ENCODE measurements at regions not wholly inside any gene's neighbourhood (a gene's known extent, or its start where the extent isn't known, plus 50 kb on each side); places are given as distances from the start of the nearest gene placed in this dataset.

DNA sequence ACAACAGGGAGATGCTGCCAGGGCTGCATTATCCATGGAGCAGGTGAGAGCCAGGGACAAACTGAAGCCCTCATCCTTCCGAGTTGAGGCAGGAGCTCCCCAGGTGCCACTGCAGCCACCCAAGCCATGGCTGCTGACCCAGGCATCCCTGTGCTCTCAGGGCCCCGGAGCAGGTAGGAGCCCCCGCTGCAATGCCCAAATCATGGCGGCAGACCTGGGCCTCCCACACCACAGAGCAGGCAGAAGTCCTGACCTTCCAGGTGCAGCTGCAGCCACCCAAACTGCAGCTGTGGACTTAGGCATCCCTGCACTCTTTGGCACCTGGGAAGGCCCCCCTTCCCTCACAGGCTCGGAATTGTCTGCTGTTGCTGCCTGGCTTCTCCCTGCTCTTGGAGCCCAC lies 443.6 kb downstream of the ARAP2 start:
- TF ChIP-seq, protein P1, sequence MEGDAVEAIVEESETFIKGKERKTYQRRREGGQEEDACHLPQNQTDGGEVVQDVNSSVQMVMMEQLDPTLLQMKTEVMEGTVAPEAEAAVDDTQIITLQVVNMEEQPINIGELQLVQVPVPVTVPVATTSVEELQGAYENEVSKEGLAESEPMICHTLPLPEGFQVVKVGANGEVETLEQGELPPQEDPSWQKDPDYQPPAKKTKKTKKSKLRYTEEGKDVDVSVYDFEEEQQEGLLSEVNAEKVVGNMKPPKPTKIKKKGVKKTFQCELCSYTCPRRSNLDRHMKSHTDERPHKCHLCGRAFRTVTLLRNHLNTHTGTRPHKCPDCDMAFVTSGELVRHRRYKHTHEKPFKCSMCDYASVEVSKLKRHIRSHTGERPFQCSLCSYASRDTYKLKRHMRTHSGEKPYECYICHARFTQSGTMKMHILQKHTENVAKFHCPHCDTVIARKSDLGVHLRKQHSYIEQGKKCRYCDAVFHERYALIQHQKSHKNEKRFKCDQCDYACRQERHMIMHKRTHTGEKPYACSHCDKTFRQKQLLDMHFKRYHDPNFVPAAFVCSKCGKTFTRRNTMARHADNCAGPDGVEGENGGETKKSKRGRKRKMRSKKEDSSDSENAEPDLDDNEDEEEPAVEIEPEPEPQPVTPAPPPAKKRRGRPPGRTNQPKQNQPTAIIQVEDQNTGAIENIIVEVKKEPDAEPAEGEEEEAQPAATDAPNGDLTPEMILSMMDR (IDR thresholded peaks at IDR 0.05; ENCODE audit: borderline replicate concordance, insufficient read depth, low read depth, low read length), result no peak
- H3K4me3 ChIP-seq (ENCODE audit: low read depth, low read length), result no peak overlapping the region

DNA sequence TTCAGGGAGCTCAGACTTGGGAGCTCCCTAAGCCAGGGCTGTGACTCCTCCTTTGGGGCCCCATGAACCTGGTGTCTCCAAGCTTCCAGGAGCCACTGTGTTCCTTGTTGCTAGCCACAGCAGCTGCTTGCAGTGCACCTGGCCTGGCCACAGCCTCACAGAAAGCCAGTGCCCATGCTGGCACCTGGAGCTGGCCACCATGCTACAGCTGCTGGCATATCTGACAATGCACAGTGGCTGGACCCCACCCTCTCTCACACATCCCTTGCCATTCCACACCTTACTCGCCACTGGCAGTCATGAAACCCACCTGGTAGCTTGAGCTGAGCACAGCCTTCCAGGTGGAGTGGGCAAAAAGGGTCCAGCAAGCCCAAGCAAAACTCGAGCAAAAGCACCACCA lies 441.7 kb downstream of the ARAP2 start:
- no peak overlapping the region for H3K4me3 ChIP-seq (ENCODE audit: low read depth, low read length)
- TF ChIP-seq, protein P1 (IDR thresholded peaks at IDR 0.05; ENCODE audit: borderline replicate concordance, insufficient read depth, low read depth, low read length), result no peak

DNA sequence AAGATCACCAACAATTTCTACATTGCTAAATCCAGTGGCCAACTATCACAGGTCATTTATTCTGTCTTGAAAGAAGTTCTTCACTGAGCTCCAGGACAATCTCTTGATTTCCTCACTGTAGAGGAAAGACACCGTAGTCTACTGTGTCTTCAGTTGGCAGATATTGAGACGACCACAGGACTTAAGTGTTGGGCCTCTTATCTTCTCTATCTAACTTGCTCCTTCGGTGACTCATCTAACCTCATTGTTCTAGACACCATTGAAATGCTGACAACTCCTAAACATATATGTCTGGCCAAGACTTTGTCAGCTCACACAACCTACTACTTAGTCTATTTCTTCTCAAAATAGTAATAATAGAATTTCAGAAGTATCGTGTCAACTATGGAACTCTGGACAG lies 425.8 kb downstream of the ARAP2 start:
- H3K4me3 ChIP-seq (ENCODE audit: low read depth, low read length), result no peak overlapping the region
- TF ChIP-seq, protein P1 (IDR thresholded peaks at IDR 0.05; ENCODE audit: borderline replicate concordance, insufficient read depth, low read depth, low read length), result no peak

DNA sequence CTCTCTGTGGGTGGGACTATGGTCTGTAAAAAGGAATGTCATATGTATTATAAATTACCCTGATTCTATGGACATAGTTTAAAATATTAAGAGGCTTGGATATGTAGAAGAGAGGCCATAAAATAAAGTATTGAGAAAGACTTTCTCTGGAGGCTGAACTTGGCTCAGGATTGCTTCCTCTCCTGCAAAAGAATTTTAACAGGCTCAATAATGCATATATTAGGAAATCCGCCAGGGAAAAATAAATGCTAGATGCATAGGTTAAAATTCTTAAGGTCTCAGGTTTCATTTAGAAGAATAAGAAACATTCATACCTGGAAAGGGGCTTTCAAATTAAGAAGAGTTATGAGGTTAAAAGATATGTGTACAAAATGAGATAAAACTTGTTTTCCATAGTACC lies 424.3 kb downstream of the ARAP2 start:
- TF ChIP-seq, protein P1 (IDR thresholded peaks at IDR 0.05; ENCODE audit: borderline replicate concordance, insufficient read depth, low read depth, low read length), result no peak
- no peak overlapping the region for H3K4me3 ChIP-seq (ENCODE audit: low read depth, low read length)

DNA sequence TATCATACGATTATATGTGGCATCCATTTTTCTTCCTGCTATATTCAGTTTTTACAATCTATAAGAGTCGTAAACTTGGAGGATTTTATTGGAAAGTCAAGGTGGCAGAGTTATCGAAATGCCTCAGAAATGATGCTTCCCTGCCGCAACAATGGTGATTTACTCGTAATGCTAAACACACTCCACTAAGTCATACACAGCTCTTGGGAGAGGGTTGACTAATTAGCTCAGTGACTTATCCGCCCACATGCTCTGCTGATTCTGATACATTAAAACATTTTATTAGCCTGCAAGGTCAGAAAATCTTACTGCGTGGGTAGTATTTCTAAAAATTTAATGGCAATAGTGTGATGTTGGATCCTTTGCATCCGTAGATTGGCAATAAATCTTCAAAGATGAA lies 420.1 kb downstream of the ARAP2 start:
- TF ChIP-seq, protein P1 (IDR thresholded peaks at IDR 0.05; ENCODE audit: borderline replicate concordance, insufficient read depth, low read depth, low read length), result no peak

DNA sequence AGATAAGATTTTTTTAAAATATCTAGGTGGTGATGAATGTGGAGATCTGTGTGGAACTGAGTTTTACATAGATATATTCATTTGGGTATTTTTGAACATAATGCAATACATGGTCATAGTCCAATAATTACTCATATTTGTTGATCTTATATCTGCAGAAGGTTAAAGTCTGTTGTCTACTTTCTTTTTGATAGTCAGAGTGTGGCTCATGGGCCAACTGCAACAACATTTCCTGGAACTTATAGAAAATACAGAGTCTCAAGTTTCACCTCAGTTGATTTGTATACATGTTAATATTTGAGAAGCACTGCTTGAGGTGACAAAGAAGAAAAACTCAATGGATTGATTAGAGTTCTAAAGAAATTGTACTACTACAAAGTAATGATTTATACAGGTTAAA lies 408.4 kb downstream of the ARAP2 start:
- TF ChIP-seq, protein P1 (IDR thresholded peaks at IDR 0.05; ENCODE audit: borderline replicate concordance, insufficient read depth, low read depth, low read length), result no peak
- no peak overlapping the region for H3K4me3 ChIP-seq (ENCODE audit: low read depth, low read length)

More for the DNA sequence above, 420.1 kb downstream of the ARAP2 start:
- H3K4me3 ChIP-seq (ENCODE audit: low read depth, low read length), result no peak overlapping the region

DNA sequence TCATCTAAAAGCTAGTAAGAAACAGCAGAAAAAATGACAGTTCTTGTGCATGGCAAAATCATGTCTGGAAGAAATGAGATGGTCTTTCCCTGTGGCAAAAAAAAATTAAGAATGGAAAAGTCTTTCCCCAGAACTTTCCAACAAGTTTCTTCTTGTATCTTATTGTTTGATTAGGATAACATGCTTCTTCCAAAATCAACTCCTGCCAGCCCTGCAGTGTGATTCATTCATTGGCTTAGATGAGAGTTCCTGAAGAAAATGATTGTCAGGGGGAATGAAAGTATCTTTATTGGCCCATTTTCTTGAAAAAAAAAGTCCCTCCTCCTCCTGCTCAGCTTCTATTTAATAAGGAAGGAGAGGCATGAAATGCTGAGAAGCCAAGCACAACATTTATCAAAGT lies 407.7 kb downstream of the ARAP2 start:
- TF ChIP-seq, protein P1 (IDR thresholded peaks at IDR 0.05; ENCODE audit: borderline replicate concordance, insufficient read depth, low read depth, low read length), result no peak
- no peak overlapping the region for H3K4me3 ChIP-seq (ENCODE audit: low read depth, low read length)

All from GM12875 (cell line).